ENCODE measurements at regions not wholly inside any gene's neighbourhood (a gene's known extent, or its start where the extent isn't known, plus 50 kb on each side); places are given as distances from the start of the nearest gene placed in this dataset.
"Not testable (repeated sequence)": the region's sequence is repeated elsewhere in the genome, so short reads cannot be mapped to it uniquely, and the experiment has no call there.

- Mint-ChIP-seq H3K36me3 (no peaks in the 10 kb centered on the region), H3K27me3 (no peaks in the 10 kb centered on the region), H3K4me1 (no peaks in the 10 kb centered on the region), H3K9me3 (peaks cover 0 to 8% (median under 1%) of the 10 kb centered on the region in 8 donors), H3K4me3 (no peak overlapping the region), H3K27ac (no peak overlapping the region)
- no peaks in the 10 kb centered on the region for H3K36me3 ChIP-seq (ENCODE audit: insufficient read depth, low read length)
- ChIA-PET POLR2A (ENCODE audit: partially characterized antibody) (no interaction called here), CTCF (ENCODE audit: partially characterized antibody) (no interaction called here)
- no peaks in the 10 kb centered on the region for H3K27me3 ChIP-seq (ENCODE audit: insufficient read depth, low read length)
- H3K9me3 ChIP-seq (ENCODE audit: control insufficient read depth in 1 of 2, low read length in 2 of 2): peaks cover 0 to 4% of the 10 kb centered on the region in 2 donors
- intact Hi-C loops (cut with micrococcal nuclease): no loop called here
- no peak overlapping the region for H3K27ac ChIP-seq (ENCODE audit: low read depth, low read length)
- H3K4me1 ChIP-seq (ENCODE audit: insufficient read depth, low read length): no peaks in the 10 kb centered on the region
- no peak for DNase-seq
- H3K4me3 ChIP-seq (ENCODE audit: low read length in 2 of 2): no peak overlapping the region
Observed at GRCh38 chr2:66192888-66193287, 242.0 kb upstream of the MEIS1 start.

DNA sequence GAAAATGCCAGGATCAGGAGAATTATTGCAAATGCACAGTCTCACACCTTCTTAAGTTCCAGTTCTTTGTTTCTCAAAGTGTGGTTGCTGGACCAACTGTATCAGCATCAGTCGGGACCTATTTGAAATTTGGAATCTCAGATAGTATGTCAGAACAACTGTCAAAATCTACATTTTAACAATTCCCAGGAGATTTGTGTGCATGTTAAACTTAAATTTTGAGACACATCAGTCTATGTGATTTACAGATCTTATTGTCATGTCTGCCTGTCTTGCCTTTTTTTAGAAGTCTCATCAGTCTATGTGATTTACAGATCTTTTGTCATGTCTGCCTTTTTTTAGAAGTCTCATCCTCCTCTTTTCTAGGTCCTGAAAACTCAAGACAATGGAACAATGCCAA lies 243.6 kb upstream of the MEIS1 start:
- no peak overlapping the region for H3K27ac ChIP-seq (ENCODE audit: low read depth, low read length)
- no peaks in the 10 kb centered on the region for H3K4me1 ChIP-seq (ENCODE audit: insufficient read depth, low read length)
- Mint-ChIP-seq H3K36me3 (no peaks in the 10 kb centered on the region), H3K9me3 (peaks cover 0 to 5% (median 1%) of the 10 kb centered on the region in 8 donors), H3K27me3 (no peaks in the 10 kb centered on the region), H3K27ac (no peak overlapping the region), H3K4me1 (no peaks in the 10 kb centered on the region), H3K4me3 (no peak overlapping the region)
- peaks cover 0 to 4% of the 10 kb centered on the region in 2 donors for H3K9me3 ChIP-seq (ENCODE audit: control insufficient read depth in 1 of 2, low read length in 2 of 2)
- no peaks in the 10 kb centered on the region for H3K27me3 ChIP-seq (ENCODE audit: insufficient read depth, low read length)
- no peak overlapping the region for H3K4me3 ChIP-seq (ENCODE audit: low read length in 2 of 2)
- CTCF ChIA-PET (ENCODE audit: partially characterized antibody): no interaction called here
- no peaks in the 10 kb centered on the region for H3K36me3 ChIP-seq (ENCODE audit: insufficient read depth, low read length)
- no peak for DNase-seq
- intact Hi-C loops (cut with micrococcal nuclease): no loop called here
- POLR2A ChIA-PET (ENCODE audit: partially characterized antibody): no interaction called here

DNA sequence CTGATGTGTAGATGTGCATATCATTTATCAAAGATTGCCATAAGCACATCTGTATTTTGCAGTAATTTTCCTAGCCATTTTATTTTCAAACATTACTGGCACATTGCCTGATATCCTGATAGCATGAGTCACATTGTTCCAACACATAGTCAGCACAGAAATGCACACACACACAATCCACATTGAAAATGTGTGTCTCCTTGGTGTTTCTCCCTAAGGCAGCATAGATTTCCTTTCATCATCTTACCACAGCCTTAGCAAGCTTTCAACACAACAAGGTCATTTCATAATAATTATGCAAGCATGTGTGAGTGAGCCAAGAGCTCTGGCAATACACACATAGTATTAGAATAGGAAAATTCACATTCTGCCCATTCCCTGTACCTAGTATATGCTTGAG lies 245.4 kb upstream of the MEIS1 start:
- no peaks in the 10 kb centered on the region for H3K4me1 Mint-ChIP-seq
- intact Hi-C loops (cut with micrococcal nuclease): no loop called here
- H3K27ac ChIP-seq (ENCODE audit: low read depth, low read length): no peak overlapping the region
- no peak overlapping the region for H3K27ac Mint-ChIP-seq
- H3K36me3 ChIP-seq (ENCODE audit: insufficient read depth, low read length): no peaks in the 10 kb centered on the region
- no peak for DNase-seq
- no peaks in the 10 kb centered on the region for H3K4me1 ChIP-seq (ENCODE audit: insufficient read depth, low read length)
- H3K9me3 ChIP-seq (ENCODE audit: control insufficient read depth in 1 of 2, low read length in 2 of 2): no peaks in the 10 kb centered on the region
- CTCF ChIA-PET (ENCODE audit: partially characterized antibody): no interaction called here
- peaks cover 0 to 5% (median under 1%) of the 10 kb centered on the region in 8 donors for H3K9me3 Mint-ChIP-seq
- H3K36me3 Mint-ChIP-seq: no peaks in the 10 kb centered on the region
- H3K27me3 ChIP-seq (ENCODE audit: insufficient read depth, low read length): no peaks in the 10 kb centered on the region
- H3K4me3 ChIP-seq (ENCODE audit: low read length in 2 of 2): no peak overlapping the region
- POLR2A ChIA-PET (ENCODE audit: partially characterized antibody): no interaction called here
- no peak overlapping the region for H3K4me3 Mint-ChIP-seq
- no peaks in the 10 kb centered on the region for H3K27me3 Mint-ChIP-seq

GRCh38 chr2:66186537-66186936 lies 248.4 kb upstream of the MEIS1 start:
- no peaks in the 10 kb centered on the region for H3K9me3 ChIP-seq (ENCODE audit: control insufficient read depth in 1 of 2, low read length in 2 of 2)
- H3K27me3 Mint-ChIP-seq: no peaks in the 10 kb centered on the region
- no peaks in the 10 kb centered on the region for H3K36me3 Mint-ChIP-seq
- intact Hi-C loops (cut with micrococcal nuclease): no loop called here
- ChIA-PET POLR2A (ENCODE audit: partially characterized antibody) (no interaction called here), CTCF (ENCODE audit: partially characterized antibody) (no interaction called here)
- H3K27ac ChIP-seq (ENCODE audit: low read depth, low read length): no peak overlapping the region
- H3K4me3 Mint-ChIP-seq: no peak overlapping the region
- no peak overlapping the region for H3K4me3 ChIP-seq (ENCODE audit: low read length in 2 of 2)
- H3K36me3 ChIP-seq (ENCODE audit: insufficient read depth, low read length): no peaks in the 10 kb centered on the region
- no peaks in the 10 kb centered on the region for H3K27me3 ChIP-seq (ENCODE audit: insufficient read depth, low read length)
- no peaks in the 10 kb centered on the region for H3K4me1 Mint-ChIP-seq
- H3K27ac Mint-ChIP-seq: no peak overlapping the region
- DNase-seq: no peak
- H3K9me3 Mint-ChIP-seq: peaks cover 0 to 6% (median under 1%) of the 10 kb centered on the region in 8 donors
- no peaks in the 10 kb centered on the region for H3K4me1 ChIP-seq (ENCODE audit: insufficient read depth, low read length)

GRCh38 chr2:66185497-66186054 lies 249.3 kb upstream of the MEIS1 start:
- Histone ChIP-seq H3K4me3 (ENCODE audit: low read length in 2 of 2) (no peak overlapping the region), H3K36me3 (ENCODE audit: insufficient read depth, low read length) (no peaks in the 10 kb centered on the region), H3K9me3 (ENCODE audit: control insufficient read depth in 1 of 2, low read length in 2 of 2) (no peaks in the 10 kb centered on the region), H3K27ac (ENCODE audit: low read depth, low read length) (no peak overlapping the region), H3K4me1 (ENCODE audit: insufficient read depth, low read length) (no peaks in the 10 kb centered on the region), H3K27me3 (ENCODE audit: insufficient read depth, low read length) (no peaks in the 10 kb centered on the region)
- H3K36me3 Mint-ChIP-seq: no peaks in the 10 kb centered on the region
- no peaks in the 10 kb centered on the region for H3K27me3 Mint-ChIP-seq
- H3K27ac Mint-ChIP-seq: no peak overlapping the region
- intact Hi-C loops (cut with micrococcal nuclease): no loop called here
- H3K9me3 Mint-ChIP-seq: peaks cover 0 to 6% (median under 1%) of the 10 kb centered on the region in 8 donors
- ChIA-PET POLR2A (ENCODE audit: partially characterized antibody) (no interaction called here), CTCF (ENCODE audit: partially characterized antibody) (no interaction called here)
- H3K4me3 Mint-ChIP-seq: no peak overlapping the region
- no peak for DNase-seq
- no peaks in the 10 kb centered on the region for H3K4me1 Mint-ChIP-seq

GRCh38 chr2:66177128-66177796 lies 257.7 kb upstream of the MEIS1 start:
- H3K27ac Mint-ChIP-seq; intact Hi-C loops (cut with micrococcal nuclease); H3K9me3 Mint-ChIP-seq; H3K36me3 ChIP-seq (ENCODE audit: insufficient read depth, low read length); H3K9me3 ChIP-seq (ENCODE audit: control insufficient read depth in 1 of 2, low read length in 2 of 2); H3K27ac ChIP-seq (ENCODE audit: low read depth, low read length); POLR2A ChIA-PET (ENCODE audit: partially characterized antibody); H3K4me1 ChIP-seq (ENCODE audit: insufficient read depth, low read length); H3K4me1 Mint-ChIP-seq; DNase-seq; H3K27me3 Mint-ChIP-seq; H3K36me3 Mint-ChIP-seq; CTCF ChIA-PET (ENCODE audit: partially characterized antibody); H3K27me3 ChIP-seq (ENCODE audit: insufficient read depth, low read length); H3K4me3 Mint-ChIP-seq; H3K4me3 ChIP-seq (ENCODE audit: low read length in 2 of 2): not testable (repeated sequence)

DNA sequence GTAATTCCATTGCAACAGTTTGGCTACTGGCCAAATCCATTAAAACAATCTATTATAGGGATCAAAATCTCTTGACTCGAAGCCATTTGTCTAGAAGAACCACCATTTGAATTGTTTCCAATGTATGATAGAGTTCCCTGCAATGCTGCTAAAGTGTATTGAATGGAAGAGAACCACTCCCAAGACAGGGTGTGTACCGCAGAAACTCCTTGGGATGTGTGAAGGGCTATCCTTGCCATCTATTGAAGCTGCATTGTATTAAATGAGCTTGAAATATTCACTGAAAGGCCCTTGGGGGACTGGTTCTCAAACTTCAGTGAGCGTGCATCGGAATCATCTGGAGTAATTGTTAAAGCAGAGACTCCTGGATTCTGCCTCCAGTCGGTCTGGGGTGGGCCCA lies 260.4 kb upstream of the MEIS1 start:
- H3K27ac Mint-ChIP-seq: no peak overlapping the region
- CTCF ChIA-PET (ENCODE audit: partially characterized antibody): no interaction called here
- intact Hi-C loops (cut with micrococcal nuclease): no loop called here
- Histone ChIP-seq H3K27ac (ENCODE audit: low read depth, low read length) (no peak overlapping the region), H3K36me3 (ENCODE audit: insufficient read depth, low read length) (no peaks in the 10 kb centered on the region), H3K9me3 (ENCODE audit: control insufficient read depth in 1 of 2, low read length in 2 of 2) (no peaks in the 10 kb centered on the region), H3K4me3 (ENCODE audit: low read length in 2 of 2) (no peak overlapping the region), H3K4me1 (ENCODE audit: insufficient read depth, low read length) (no peaks in the 10 kb centered on the region), H3K27me3 (ENCODE audit: insufficient read depth, low read length) (no peaks in the 10 kb centered on the region)
- H3K27me3 Mint-ChIP-seq: no peaks in the 10 kb centered on the region
- POLR2A ChIA-PET (ENCODE audit: partially characterized antibody): no interaction called here
- H3K4me3 Mint-ChIP-seq: no peak overlapping the region
- H3K4me1 Mint-ChIP-seq: no peaks in the 10 kb centered on the region
- no peaks in the 10 kb centered on the region for H3K36me3 Mint-ChIP-seq
- no peak for DNase-seq
- H3K9me3 Mint-ChIP-seq: peaks cover 0 to 7% (median 4%) of the 10 kb centered on the region in 8 donors

DNA sequence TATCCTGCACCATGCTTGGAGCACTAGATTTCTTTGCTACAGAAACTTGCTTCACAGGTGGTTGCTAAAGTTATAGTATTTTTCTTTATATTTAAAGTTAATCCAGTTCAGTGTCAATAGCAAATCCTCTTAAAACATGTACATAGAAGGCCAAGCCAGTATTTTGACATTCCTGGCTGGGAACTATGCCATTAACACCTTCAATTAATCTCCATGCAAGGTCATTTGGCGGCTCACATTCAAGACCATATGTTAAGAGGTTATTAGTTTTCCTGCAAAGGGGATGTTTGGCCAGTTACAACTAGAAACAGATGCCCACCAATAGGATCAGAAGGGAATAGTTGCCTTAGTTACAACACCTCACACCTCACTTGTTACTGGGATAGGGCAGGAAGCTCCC lies 261.3 kb upstream of the MEIS1 start:
- no peak overlapping the region for H3K4me3 Mint-ChIP-seq
- no peak overlapping the region for H3K27ac ChIP-seq (ENCODE audit: low read depth, low read length)
- DNase-seq: no peak
- no peaks in the 10 kb centered on the region for H3K27me3 Mint-ChIP-seq
- H3K4me1 Mint-ChIP-seq: no peaks in the 10 kb centered on the region
- peaks cover 0 to 7% (median 4%) of the 10 kb centered on the region in 8 donors for H3K9me3 Mint-ChIP-seq
- H3K27me3 ChIP-seq (ENCODE audit: insufficient read depth, low read length): no peaks in the 10 kb centered on the region
- CTCF ChIA-PET (ENCODE audit: partially characterized antibody): no interaction called here
- no peak overlapping the region for H3K4me3 ChIP-seq (ENCODE audit: low read length in 2 of 2)
- no peaks in the 10 kb centered on the region for H3K9me3 ChIP-seq (ENCODE audit: control insufficient read depth in 1 of 2, low read length in 2 of 2)
- no peaks in the 10 kb centered on the region for H3K36me3 ChIP-seq (ENCODE audit: insufficient read depth, low read length)
- POLR2A ChIA-PET (ENCODE audit: partially characterized antibody): no interaction called here
- H3K4me1 ChIP-seq (ENCODE audit: insufficient read depth, low read length): no peaks in the 10 kb centered on the region
- no peaks in the 10 kb centered on the region for H3K36me3 Mint-ChIP-seq
- intact Hi-C loops (cut with micrococcal nuclease): no loop called here
- no peak overlapping the region for H3K27ac Mint-ChIP-seq

Data from CD4-positive, alpha-beta memory T cell (primary cell).